Natural killer cell treated with Interleukin-12 subunit alpha and Interleukin-12 subunit beta and Interleukin-15 and Interleukin-18, amount 100 ng/mL, for 72 hours (primary cell): ENCODE measurements at regions not wholly inside any gene's neighbourhood (a gene's known extent, or its start where the extent isn't known, plus 50 kb on each side); places are given as distances from the start of the nearest gene placed in this dataset.
A peak's percentile ranks its signal among the peaks of the same experiment; 100 is the strongest.

Experiments
- ATAC-seq, 2 donors: fragments of 150-1000 bp; cut with Tn5 transposase in 1 of 2; sonication (Bioruptor Pico), chemical (Tn5 transposase) in 1 of 2; 2 replicates each; pipeline ENCODE4 v1.10.0; 2021
- DNase-seq: peaks from one replicate; pipeline ENCODE4 v3.0.0; 2022; ENCODE audit warnings: low spot score
- H3K27ac Mint-ChIP-seq, 2 donors: 1 replicate in 1 of 2; 2 replicates in 1 of 2; pipeline ENCODE4 v1.8.0; 2022; ENCODE audit warnings: mixed read lengths in 2 of 2, mild to moderate bottlenecking in 1 of 2, moderate library complexity in 1 of 2
- H3K27me3 Mint-ChIP-seq, 2 donors: 1 replicate in 1 of 2; 2 replicates in 1 of 2; pipeline ENCODE4 v1.8.0; 2022; ENCODE audit warnings: mixed read lengths in 2 of 2
- H3K36me3 Mint-ChIP-seq: one replicate; pipeline ENCODE4 v1.8.0; 2022; ENCODE audit warnings: mixed read lengths
- H3K4me1 Mint-ChIP-seq, 2 donors: 1 replicate in 1 of 2; 2 replicates in 1 of 2; pipeline ENCODE4 v1.8.0; 2022; ENCODE audit warnings: low read depth in 2 of 2, mixed read lengths in 2 of 2, mild to moderate bottlenecking in 1 of 2
- H3K4me3 Mint-ChIP-seq: one replicate; pipeline ENCODE4 v1.8.0; 2022; ENCODE audit warnings: mixed read lengths
- H3K9me3 Mint-ChIP-seq: 2 replicates; pipeline ENCODE4 v1.8.0; 2022; ENCODE audit warnings: mixed read lengths

DNA sequence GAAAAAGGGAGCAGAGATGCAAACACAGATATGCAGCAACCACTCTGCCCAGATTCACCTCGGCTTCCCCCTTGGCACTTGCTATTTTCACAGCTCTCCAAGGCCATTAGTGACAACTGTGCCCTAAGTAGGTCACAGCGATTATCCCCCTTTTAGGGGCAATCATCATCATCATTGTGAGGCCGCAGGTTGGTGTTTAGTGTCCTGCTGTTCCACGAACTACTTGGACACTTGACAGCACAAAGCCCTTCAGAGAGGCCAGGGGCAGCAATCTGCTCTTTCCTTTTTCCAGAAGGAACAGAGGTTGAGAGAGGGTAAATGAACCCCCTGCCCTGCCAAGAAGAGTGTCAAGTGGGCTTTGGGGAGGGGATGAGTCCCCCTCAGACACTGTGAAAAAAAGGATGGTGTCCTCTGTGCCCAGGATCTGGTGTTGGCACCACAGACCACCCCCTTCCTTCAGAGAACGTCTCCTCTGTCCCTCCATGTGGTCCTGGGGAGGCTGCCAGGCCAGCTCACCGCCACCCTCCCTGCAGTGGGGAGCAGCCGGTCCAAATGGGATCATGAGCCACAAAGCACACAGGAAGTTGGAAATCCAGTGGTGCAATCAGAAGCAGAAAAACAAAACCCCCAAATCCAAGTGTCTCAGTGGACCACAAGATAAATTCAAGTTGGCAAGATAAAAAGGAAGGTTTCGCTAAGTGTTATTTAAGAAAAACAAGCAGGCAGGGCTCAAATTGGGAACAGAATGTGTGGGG lies 78.4 kb upstream of the MED9 start:
- Mint-ChIP-seq H3K27ac (peak overlapping the region; percentile 20 to 77), H3K4me1 (peaks cover 36 to 40% of the 10 kb centered on the region in 2 donors), H3K9me3 (no peaks in the 10 kb centered on the region), H3K27me3 (no peaks in the 10 kb centered on the region), H3K36me3 (no peaks in the 10 kb centered on the region), H3K4me3 (no peak overlapping the region)
- DNase-seq, result no peak
- no peak for ATAC-seq

DNA sequence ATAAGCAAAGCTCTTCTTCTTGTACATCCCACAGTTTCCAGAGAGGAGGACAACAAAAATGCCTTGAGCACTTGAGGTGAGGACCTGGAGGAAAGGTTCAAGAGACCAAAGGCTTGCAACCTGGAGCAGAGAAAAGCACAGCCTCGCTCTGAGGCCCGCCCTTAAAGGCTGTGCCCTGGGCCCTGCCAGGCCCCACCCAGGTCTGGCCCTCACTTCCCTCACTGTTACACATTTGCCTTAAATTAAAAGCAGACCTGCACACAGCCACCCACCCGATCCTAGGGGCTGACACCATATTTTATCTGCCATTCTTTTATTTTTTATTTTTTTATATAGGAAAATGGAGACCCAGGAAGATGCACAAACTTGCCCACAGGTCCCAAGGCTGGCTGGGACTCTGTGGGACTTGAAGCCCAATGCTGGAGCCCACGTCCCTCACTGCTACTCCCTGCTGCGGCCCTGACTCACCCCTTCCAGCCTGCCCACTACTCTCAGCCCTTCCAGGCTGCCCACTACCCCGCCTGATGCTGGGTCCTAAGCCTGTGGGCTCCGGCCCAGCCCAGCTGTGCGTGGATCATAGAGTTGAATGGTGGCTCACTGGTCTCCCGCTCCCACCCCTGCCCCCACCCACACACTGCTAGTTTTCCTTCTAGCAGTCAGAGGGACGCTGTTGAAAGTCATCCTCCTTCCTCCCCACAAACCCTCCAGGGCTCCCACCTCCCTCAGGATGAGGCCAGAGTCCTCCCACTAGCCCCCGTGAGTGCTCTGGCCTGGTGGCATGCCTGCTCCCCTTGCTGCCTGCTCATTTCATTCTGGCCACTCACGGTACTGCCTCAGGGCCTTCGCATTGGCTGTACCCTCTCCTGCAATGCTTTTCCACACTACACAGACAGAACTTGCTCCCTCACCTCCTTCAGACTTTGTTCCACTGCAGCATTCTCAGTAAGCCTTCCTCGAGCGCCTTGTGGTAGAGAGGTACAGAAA lies 77.6 kb upstream of the MED9 start:
- no peak for DNase-seq
- Mint-ChIP-seq H3K36me3 (no peaks in the 10 kb centered on the region), H3K27ac (peak overlapping the region; percentile 20 to 78)

DNA sequence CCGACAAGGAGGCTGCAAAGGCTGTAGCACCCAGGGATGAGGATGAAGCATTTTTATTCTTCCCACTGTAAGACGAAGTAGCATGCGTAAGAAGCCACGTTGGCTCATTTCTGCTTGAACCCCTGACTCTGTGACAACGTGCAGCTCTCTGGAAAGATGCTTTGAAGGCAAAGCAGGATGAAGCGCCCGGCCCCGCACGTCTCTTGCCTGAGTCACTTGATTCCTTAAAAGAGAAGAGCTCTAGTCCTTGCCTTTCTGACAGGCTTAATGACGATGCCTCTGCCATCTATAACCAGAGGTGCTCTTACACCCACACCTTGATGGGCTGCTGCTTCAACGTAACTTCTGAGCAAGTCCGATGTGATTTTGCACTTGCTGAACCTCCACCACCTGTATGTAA lies 76.7 kb upstream of the MED9 start:
- Mint-ChIP-seq H3K4me1 (peaks cover 52 to 54% of the 10 kb centered on the region in 2 donors), H3K9me3 (no peaks in the 10 kb centered on the region), H3K4me3 (no peak overlapping the region), H3K27ac (peak overlapping the region in 1 of 2 donors; percentile 78), H3K27me3 (no peaks in the 10 kb centered on the region), H3K36me3 (no peaks in the 10 kb centered on the region)
- DNase-seq (no peak), ATAC-seq (no peak)

More for the DNA sequence above, 77.6 kb upstream of the MED9 start:
- no peak for ATAC-seq
- Mint-ChIP-seq H3K9me3 (no peaks in the 10 kb centered on the region), H3K27me3 (no peaks in the 10 kb centered on the region), H3K4me3 (no peak overlapping the region), H3K4me1 (peaks cover 44 to 48% of the 10 kb centered on the region in 2 donors)

DNA sequence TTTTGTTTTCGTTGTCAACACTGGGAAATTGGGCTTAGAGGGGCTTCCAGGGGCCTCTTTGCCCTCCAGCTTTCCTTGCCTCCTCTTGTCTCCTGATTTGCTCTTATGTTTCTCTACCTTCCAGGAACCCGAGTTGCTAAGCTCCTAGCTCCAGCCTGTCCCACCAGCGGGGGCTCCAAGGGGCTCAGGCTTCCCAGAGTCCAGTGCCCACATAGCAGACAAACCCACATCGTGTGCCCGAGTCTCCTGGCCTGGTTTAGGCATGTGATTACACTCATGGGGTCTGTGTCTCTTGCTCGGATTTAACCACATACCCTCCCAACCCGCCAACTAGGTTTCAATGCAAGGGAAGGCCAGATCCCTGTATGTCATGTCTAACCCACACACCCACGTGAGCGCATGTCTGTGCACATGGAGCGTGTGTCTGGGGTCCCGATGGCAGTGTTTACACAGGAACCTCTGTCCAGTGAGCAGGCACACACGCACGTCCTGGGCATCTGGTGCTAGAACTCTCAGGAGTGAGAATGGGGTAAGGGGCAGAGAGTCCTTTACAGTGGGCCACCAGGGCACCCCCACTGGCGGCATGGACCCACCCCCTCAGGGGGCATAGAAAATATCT lies 76.1 kb upstream of the MED9 start:
- no peaks in the 10 kb centered on the region for H3K36me3 Mint-ChIP-seq
- no peak for ATAC-seq

DNA sequence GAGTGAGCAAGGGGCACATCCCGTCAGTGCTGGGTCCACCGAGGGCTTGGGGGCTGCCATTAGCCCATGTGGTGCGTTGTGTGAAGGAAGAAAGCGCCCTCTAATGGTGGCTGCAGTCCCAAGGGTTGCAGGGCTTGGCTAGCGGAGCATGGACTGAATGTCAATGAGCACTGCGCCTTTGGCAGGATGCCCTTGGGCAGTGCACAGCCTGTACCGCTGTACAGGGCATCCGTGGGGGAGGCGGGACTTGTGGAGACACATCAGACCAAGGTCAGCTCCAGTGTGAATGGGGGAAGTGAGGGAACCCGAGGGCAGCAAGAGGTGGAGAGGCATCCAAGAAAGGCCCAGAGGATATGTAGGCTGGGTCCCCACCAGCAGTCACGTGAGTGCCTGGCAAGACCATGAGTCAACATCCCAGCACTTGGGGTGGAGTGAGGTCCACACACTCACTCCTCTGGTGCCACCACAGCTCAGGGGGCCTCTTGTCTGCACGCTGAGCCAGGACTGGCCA lies 75.5 kb upstream of the MED9 start:
- Mint-ChIP-seq H3K4me3 (no peak overlapping the region), H3K27me3 (no peaks in the 10 kb centered on the region), H3K27ac (peak overlapping the region in 1 of 2 donors; percentile 78), H3K4me1 (peaks cover 47 to 51% of the 10 kb centered on the region in 2 donors), H3K9me3 (no peaks in the 10 kb centered on the region), H3K36me3 (no peaks in the 10 kb centered on the region)
- DNase-seq (no peak), ATAC-seq (peak in 1 of 2 donors; percentile 41)

More for the DNA sequence above, 76.1 kb upstream of the MED9 start:
- H3K4me1 Mint-ChIP-seq, result peaks cover 48 to 54% of the 10 kb centered on the region in 2 donors
- no peak for DNase-seq
- H3K9me3 Mint-ChIP-seq, result no peaks in the 10 kb centered on the region
- peak overlapping the region in 1 of 2 donors; percentile 78 for H3K27ac Mint-ChIP-seq
- no peak overlapping the region for H3K4me3 Mint-ChIP-seq
- no peaks in the 10 kb centered on the region for H3K27me3 Mint-ChIP-seq

DNA sequence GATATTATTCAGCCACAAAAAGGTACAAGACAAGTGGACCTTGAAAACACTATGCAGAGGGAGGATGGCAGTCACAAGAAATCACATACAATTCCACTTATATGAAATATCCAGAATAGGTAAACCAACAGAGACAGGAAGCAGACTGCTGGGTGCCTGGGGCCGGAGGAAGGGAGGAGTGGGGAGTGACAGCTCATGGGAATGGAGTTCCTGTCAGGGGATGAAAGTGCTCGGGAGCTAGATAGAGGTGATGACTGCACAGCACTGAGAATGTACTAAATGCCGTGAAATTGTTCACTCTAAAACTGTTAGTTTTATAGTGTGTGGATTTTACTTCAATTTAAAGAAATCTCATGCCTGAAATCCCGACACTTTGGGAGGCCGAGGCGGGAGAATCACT lies 74.2 kb upstream of the MED9 start:
- Mint-ChIP-seq H3K9me3 (no peaks in the 10 kb centered on the region), H3K4me3 (peak overlapping the region; percentile 42), H3K36me3 (no peaks in the 10 kb centered on the region), H3K27me3 (no peaks in the 10 kb centered on the region), H3K4me1 (peaks cover 47 to 52% of the 10 kb centered on the region in 2 donors), H3K27ac (peak overlapping the region; percentile 35 to 85)
- no peak for DNase-seq
- ATAC-seq, result no peak

DNA sequence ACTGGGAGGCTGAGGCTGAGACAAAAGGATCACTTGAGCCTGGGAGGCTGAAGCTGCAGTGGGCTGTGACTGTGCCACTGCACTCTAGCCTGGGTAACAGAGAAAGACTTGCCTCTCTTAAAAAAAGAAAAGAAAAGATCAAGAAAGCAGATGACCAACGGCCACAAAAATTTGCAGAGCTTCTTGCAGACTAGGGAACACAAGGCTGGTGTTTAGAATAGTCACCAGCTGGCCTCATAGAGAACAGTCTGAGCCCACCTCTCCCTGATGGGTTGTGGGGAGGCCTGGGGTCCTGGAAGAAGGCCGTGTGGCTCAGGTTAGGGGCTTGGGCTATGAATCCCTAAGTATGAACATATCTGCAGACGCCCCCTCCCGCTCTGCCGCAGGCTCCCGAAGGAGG lies 73.7 kb upstream of the MED9 start:
- Mint-ChIP-seq H3K27me3 (no peaks in the 10 kb centered on the region), H3K4me3 (peak overlapping the region; percentile 42), H3K9me3 (no peaks in the 10 kb centered on the region), H3K27ac (peak overlapping the region; percentile 35 to 85), H3K4me1 (peaks cover 50 to 55% of the 10 kb centered on the region in 2 donors), H3K36me3 (no peaks in the 10 kb centered on the region)
- ATAC-seq (no peak), DNase-seq (no peak)

DNA sequence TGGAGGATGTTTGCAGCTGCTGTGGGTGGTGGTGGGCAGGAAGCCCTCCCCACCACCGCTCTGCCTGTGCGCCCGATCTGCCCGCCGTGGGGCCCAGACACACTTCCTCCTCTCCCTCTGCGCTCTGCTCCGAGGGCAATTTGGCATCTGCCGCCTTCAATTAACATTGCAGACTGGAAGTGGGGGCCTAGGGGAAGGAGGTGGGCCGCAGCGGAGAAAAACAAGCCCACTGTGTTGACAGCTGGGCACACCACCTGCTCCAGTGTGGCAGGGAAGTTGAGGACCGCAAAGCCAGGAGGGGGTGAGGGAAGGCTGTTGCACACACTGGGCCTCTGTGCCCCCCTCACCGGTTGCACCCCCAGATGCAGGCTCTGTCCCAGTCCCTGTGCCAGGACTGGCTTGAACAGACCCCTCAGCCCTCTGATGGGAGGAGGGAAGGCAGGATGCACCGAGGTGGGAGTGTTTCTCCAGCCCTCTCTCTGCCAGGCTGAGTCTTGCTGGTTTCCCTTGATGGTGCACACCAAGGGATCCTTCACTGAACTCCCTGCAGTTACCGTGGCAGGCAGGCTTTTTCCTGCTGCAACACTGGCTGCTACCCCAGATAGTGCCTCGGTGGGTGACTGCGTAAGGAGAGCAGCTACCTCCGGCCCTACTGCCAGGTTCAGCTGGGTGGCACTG lies 72.8 kb upstream of the MED9 start:
- H3K27me3 Mint-ChIP-seq, result no peaks in the 10 kb centered on the region
- H3K9me3 Mint-ChIP-seq, result no peaks in the 10 kb centered on the region
- DNase-seq, result no peak
- H3K36me3 Mint-ChIP-seq, result no peaks in the 10 kb centered on the region
- ATAC-seq, result peak in 1 of 2 donors; percentile 70
- peaks cover 58 to 59% of the 10 kb centered on the region in 2 donors for H3K4me1 Mint-ChIP-seq
- H3K27ac Mint-ChIP-seq, result peak overlapping the region; percentile 48 to 85
- H3K4me3 Mint-ChIP-seq, result peak overlapping the region; percentile 41

DNA sequence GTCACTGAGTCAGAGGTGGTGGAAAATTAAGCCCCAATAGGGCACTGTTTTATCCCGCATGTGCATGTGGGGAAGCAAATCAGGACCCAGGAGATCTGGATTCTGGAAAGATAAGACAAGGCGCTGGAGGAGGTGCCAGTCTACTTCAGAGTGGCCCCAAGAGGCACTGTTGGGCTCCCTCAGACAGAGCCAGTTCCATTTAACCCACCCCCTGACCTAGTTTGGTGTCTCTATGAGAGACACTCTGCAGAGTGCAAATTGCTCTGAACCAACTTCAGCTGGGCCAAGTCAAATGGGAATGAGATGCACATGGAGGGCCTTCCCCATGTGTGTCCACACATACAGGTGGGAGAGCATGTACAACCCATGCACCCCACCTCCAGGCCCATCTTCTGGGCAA lies 71.1 kb upstream of the MED9 start:
- H3K4me1 Mint-ChIP-seq, result peaks cover 68 to 72% of the 10 kb centered on the region in 2 donors
- no peaks in the 10 kb centered on the region for H3K27me3 Mint-ChIP-seq
- H3K27ac Mint-ChIP-seq, result peak overlapping the region in 1 of 2 donors; percentile 91
- ATAC-seq, result no peak
- no peaks in the 10 kb centered on the region for H3K9me3 Mint-ChIP-seq
- no peaks in the 10 kb centered on the region for H3K36me3 Mint-ChIP-seq
- H3K4me3 Mint-ChIP-seq, result no peak overlapping the region
- no peak for DNase-seq

DNA sequence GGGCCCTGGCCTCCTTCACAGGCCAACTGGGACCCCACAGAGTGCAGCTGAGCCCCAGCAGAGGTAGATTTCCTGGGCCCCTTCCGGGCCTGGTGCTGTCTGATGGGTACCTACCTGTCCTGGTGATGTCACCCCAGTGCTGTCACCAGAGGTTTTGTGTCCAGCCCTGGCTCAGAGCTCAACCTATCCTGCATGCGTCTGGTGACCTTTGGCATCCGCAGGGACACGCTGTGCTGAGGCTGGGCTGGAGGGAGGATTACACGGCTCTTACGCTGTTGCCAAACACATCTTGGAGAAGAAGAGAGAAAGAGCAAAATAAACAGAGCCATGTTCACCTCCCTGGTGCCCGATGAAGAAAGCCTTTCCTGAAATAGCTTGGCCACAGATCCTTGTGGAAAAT lies 70.6 kb upstream of the MED9 start:
- no peaks in the 10 kb centered on the region for H3K9me3 Mint-ChIP-seq
- ATAC-seq (no peak), DNase-seq (no peak)
- peaks cover 63 to 66% of the 10 kb centered on the region in 2 donors for H3K4me1 Mint-ChIP-seq
- H3K4me3 Mint-ChIP-seq, result no peak overlapping the region
- H3K27me3 Mint-ChIP-seq, result no peaks in the 10 kb centered on the region
- H3K27ac Mint-ChIP-seq, result peak overlapping the region; percentile 65 to 91
- no peaks in the 10 kb centered on the region for H3K36me3 Mint-ChIP-seq

DNA sequence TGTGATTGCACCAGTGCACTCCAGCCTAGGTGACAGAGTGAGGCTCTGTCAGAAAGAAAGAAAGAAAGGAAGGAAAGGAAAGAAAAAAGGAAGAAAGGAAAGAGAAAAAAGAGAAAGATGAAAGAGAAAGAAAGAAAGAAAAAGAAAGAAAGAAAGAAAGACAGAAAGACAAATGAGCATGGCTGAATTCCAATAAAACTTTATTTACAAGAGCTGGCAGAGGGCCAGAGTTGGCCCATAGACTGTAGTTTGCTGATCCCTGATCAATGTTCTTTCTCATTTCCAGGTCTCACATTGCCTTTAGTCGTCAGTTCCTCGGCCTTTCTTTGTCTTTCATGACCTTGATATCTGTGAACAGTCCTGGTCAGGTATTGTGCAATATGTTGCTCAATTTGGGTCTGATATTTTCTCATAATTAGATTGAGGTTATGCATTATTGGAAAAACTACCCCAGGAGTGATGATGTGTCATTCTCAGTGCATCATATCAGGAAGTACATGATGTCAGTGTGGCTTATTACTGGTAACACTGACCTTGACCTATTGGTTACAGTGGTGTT lies 68.5 kb upstream of the MED9 start:
- Mint-ChIP-seq H3K4me1 (peaks cover 58 to 65% of the 10 kb centered on the region in 2 donors), H3K27me3 (peaks cover 0 to 8% of the 10 kb centered on the region in 2 donors), H3K36me3 (no peaks in the 10 kb centered on the region), H3K27ac (peak overlapping the region; percentile 80 to 91), H3K4me3 (peak overlapping the region; percentile 81), H3K9me3 (no peaks in the 10 kb centered on the region)
- ATAC-seq (peak; percentile 87 to 93), DNase-seq (no peak)

DNA sequence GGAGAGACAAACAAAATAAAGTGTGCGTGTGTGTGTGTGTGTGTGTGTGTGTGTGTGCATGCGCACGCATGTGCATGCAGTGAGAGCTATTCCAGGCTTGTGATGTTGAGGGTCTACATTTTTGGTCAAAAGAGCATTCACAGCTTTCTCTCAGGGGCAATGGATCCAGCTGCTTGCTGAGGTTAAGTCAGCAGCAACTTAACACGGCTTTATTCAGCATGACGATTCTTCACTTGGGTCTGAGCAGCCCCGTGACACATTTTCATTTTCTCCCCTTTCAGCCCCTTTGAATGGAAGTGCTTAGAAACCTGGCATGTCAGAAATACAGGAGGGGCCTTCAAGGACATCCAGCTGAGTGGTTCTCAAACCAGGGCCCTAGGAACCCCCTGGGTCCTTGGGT lies 66.4 kb upstream of the MED9 start:
- H3K4me1 Mint-ChIP-seq, result peaks cover 51 to 52% of the 10 kb centered on the region in 2 donors
- DNase-seq, result no peak

More for the DNA sequence above, 66.4 kb upstream of the MED9 start:
- peak overlapping the region; percentile 80 to 91 for H3K27ac Mint-ChIP-seq
- no peak for ATAC-seq
- no peaks in the 10 kb centered on the region for H3K36me3 Mint-ChIP-seq
- no peaks in the 10 kb centered on the region for H3K9me3 Mint-ChIP-seq
- peak overlapping the region; percentile 81 for H3K4me3 Mint-ChIP-seq
- H3K27me3 Mint-ChIP-seq, result peaks cover 4 to 14% of the 10 kb centered on the region in 2 donors
